Activated T-cell treated with anti-CD3 and anti-CD28 coated beads for 24 hours (primary cell): ENCODE measurements at regions not wholly inside any gene's neighbourhood (a gene's known extent, or its start where the extent isn't known, plus 50 kb on each side); places are given as distances from the start of the nearest gene placed in this dataset.

Experiments used
- DNase-seq: peaks from one replicate; pipeline ENCODE4 v3.0.0-alpha.2; 2020; ENCODE audit warnings: low read depth

- no peak for DNase-seq
These were observed 220.1 kb upstream of the RPL34 start for GRCh38 chr4:108400309-108400708.

DNA sequence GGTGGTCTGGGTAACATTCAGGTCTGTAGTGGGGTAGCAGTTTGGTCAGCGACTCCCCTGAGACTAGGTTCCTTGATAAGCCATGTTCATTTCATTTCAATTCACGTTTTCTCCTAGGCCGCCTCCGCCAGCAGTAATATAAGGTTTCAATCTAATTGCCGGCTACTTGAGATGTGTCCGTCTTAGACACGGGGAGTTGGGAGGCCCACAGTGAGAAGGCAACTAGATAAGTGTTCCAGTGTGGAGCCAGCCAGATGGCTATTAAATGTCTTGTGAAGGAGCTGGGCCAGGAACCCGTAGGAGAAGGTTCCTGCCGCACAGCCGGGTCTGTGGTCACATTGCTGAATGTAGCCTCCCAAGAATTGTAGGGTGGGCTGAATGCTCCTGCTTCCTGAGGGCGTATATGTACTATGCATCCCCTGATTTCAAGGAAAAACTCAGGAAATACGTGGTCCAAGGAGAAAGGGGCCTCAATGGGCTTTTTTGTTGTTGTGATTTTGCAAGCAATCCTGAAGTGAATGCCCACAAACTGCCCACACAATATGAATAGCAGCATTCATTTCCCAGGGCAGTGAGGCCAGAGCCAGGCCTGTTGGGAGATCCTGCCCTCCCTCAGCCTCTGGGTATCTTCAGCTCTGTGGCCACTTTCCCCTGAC is 220.6 kb upstream of the RPL34 start:
- no peak for DNase-seq

DNA sequence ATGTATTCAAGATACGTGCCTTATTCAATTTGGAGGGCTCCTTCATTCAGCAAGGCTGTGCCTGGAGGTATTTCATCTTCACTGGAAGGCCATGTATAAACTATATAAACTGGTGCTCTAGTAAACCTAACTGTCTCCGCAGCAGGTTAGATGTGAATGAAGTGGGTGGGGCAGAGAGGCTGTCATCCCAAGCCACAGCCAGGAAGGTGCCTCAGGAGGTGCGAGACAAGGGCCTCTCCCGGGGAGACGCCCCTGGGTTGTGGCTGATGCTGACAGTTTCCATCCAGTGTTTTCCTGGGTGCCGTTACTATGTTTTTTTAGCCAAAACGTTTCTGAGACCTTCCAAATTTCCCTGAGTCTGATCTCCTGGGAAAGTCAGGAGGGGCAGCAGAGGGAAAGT is 221.5 kb upstream of the RPL34 start:
- DNase-seq, result no peak

- no peak for DNase-seq
These were observed 222.1 kb upstream of the RPL34 start for GRCh38 chr4:108398316-108398715.

- no peak for DNase-seq
These were observed 222.5 kb upstream of the RPL34 start for GRCh38 chr4:108397850-108398249.

DNA sequence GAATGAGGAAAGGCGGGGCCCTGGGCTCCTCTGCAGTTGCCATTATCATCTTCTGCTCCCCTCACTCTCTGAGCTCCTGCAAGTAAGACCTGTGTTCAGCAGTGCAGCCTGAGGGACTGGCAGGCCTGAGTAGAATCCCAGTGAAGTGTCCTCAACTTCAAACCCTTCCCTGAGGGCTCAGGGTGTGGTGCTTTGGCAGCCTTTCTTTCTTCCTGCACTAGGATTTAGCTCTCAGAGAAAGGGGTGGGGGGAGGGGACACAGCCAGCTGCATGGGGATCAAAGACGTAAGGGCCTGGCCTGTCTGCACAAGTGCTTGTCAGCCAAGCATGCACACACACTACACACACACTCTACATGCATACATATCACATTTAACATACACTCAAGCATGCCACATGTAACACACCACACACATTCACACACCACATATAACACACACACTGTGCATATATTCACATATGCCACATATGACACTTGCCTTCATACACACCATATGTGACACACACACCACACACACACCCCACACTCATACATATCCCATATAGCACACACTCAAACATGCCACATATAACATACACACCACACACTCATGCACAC is 223.4 kb upstream of the RPL34 start:
- DNase-seq, result no peak

- DNase-seq, result no peak
These were observed 224.6 kb upstream of the RPL34 start for GRCh38 chr4:108395786-108396185.

DNA sequence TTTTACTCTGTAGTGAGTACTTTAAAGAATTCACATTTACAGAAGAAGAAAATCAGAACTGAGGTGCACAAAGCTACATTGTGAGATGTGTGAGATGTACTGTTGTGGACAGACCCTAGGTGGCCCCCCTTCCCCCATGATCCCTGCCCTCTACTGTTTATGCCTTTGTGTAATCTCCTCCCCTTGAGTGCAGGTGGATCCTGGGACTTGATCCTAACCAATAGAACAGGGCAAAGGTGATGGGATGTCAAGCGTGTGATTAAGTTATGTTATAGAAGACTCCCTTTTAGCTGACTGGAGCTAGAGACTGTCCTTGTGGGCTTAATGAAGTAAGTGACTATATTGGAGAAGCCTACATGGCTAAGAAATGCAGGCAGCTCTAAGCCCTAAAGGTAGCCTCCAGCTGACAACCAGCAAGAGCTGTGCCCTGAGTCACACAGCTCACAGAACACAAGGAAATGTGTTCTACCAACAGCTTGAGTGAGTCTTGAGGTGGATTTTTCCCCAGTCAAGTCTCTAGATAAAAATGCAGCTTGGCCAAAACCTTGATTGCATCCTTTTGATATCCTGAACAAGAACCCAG is 225.2 kb upstream of the LEF1 start:
- DNase-seq, result no peak

DNA sequence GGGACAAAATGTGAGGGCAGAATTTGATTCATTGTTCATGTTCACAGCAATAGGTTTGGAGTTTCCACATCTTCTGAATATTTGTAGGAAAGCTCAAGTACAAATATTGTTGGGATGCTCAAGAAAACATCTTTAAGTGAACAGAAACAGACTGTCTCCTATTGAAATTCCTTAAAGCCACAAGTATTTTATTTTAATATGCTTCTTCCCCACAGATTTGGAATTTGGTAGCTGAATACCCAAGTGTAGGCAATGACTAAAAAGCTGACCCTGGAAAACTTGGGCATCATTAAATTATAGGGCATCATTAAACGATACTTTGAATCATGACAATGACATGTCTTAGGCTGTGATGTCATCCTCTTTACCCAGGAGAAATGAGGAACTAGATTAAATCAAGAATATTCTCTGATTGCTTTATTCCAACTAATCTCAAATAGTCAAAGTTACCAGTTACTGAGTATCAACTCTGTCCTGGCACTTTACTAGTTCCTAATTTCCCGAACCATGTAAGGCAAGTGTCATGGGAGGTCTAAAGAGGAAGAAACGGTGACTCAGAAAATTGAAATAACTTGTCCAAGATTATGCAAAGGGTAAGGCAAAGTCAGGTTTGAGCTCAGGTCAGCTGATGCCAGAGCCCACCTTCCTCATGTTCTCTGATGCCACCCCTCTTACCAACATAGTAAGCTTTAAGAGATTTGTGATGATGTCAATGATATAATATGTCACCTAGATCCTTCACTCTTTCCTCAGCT is 223.1 kb upstream of the LEF1 start:
- no peak for DNase-seq

DNA sequence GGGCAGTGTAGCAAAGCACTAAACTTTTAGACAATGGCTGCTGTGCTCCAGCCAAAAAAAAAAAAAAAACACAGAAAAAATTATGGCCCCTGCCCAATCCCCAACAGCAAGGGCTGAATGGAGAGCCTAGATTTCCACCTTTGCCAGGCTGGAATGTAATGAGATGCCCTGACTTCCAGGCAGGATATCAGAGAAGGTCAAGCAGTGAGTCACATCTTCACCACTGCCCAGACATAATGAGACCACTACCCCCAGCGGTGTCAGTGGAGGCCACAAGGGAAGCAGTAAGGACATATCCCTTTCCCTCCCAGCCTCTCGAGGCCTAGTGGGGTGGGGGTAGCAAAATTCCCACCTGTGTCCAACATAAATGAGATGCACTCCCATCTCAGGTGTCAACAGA is 216.3 kb upstream of the LEF1 start:
- no peak for DNase-seq

DNA sequence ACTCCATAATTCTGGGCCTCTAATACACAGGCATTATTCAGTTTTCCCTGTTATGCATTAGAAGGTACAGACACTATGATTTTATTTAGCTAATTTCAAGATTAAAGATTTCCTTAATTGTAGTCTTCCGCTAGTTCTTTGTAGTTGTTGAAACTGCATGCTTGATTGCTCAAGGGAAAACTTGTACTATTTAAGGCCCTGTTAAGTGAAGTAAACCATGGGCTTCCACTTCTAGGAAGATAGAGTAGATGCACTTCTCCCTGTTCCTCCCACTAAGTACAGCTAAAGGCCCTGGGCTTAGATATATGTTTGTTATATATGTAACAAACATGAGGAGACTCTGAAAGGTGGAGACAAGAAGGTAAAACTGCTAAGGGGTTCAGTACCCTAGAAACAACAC is 215.8 kb upstream of the LEF1 start:
- no peak for DNase-seq

- no peak for DNase-seq
These were observed 214.4 kb upstream of the LEF1 start for GRCh38 chr4:108383157-108383556.

GRCh38 chr4:108382751-108383150 is 214.0 kb upstream of the LEF1 start:
- DNase-seq, result no peak

DNA sequence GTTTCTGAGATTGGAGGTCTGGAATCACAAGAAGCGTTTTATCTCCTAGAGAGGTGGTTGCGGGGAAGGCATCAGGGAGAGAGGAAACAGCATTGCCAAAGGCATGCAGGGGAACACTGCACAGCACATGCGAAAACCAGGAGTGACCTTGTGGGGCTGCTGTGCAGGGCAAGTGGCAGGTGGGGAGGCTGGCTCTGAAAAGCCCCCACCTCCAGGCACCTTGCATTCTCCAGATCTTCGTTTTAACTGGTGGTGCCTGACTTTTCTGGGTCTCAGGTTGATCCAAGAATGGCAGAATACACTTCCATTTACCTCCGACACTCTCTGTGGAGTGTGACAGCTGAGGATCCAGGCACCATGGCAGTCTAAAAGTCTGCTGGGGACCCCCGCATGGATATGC is 209.4 kb upstream of the LEF1 start:
- DNase-seq, result no peak

- no peak for DNase-seq
These were observed 208.3 kb upstream of the LEF1 start for GRCh38 chr4:108377021-108377420.

- DNase-seq, result no peak
These were observed 206.7 kb upstream of the LEF1 start for GRCh38 chr4:108375434-108375833.

DNA sequence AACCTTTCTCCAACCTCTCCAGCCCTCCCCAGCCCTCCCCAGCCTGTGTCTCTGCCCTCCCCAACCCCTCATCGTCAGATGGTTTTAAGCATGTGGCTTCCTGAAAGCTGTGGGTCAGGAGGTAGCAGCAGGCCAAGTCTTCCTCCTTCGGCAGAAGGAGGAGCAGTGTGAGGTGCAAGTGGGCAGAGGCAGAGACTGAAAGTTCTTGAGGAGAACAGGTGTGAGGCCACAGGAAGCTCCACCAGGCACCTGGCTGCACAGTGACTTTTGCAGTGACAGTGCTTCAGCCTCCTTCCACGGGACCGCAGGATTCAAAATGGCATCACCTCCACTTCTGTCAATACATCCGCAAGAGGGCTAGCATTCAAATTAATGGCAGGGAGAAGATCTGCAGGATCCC is 203.9 kb upstream of the LEF1 start:
- DNase-seq, result no peak

- no peak for DNase-seq
These were observed 202.6 kb upstream of the LEF1 start for GRCh38 chr4:108371282-108371681.

DNA sequence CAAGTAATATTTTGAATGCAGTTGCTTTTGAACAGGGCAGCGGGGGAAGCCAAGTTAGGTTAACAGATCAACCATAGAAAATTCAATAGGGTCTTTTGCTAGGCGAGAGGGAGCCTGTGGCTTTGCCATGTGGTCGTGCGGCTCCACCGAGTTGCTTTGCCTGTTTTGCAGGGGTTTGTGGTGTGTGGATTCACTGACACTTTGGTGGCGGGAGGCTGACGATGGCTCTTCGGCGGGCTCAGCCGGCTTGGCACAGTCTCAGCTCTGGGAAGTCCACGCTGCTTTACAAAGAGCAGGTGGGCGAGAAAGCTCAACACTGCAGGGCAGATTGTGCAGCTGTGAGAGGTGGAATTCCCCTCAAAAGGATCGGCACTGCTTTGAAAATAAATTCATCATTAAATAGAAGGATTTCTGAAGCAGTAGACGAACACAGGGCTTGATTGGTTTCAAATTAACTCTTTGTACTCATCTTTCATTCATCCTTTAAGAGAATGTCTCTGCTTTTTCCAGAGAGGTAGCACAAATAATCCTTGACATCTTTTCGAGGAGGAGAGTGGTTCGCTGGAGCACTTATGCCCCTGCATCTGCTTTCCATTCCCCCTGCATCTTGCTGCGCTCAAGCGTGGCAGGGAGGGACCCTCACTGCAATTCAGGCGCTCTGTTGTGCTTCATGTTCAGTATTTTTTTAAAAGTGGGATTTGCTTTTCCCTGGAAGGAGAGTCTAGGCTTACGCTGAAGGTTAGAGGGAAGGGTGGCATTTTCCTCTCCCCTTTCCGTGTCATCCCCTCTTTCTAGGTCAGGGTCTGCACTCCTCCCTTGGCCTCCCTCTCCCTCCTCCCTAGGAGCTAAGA is 201.8 kb upstream of the LEF1 start:
- DNase-seq, result peak; percentile 35

- DNase-seq, result no peak
These were observed 200.4 kb upstream of the LEF1 start for GRCh38 chr4:108369035-108369655.

DNA sequence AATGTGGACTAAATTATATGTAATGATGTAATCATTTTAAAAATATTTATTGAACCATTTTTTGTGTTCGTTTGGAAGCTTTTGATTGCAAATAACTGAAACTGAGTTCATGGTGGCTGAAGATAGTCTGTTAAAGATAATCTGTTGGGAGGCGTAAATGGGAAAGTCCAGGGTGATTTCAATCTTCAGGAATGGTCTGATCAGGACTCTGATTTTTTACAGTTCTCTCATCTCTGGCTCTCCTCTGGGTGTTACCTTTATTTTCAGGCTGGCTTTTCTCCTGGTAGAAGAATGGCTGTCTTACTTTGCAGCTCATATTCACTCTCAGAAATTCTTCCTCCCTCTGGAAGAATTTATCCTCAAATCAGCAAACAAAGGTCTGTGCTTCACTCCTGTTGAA is 199.0 kb upstream of the LEF1 start:
- DNase-seq, result no peak

DNA sequence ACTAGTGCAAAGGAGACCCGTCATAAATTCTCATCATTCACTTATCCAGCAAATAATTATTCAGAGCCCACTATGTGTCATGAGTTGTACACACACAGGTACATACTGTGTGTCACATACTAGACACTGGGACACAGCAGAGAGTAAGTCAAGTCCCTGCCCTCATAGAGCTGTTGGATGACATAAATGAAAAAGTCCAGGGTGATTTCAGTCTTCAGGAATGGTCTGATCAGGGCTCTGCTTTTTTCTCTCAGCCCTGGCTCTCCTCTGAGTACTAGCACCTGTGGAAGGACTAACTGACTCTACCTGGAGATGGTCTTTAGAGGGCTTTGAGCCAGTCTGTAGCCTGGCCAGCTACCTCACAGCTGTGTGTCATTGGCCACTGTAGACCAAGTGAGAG is 198.0 kb upstream of the LEF1 start:
- DNase-seq, result no peak
